Hepatocyte (in vitro differentiated cells): ENCODE measurements at regions not wholly inside any gene's neighbourhood (a gene's known extent, or its start where the extent isn't known, plus 50 kb on each side); places are given as distances from the start of the nearest gene placed in this dataset.

Experiments
- DNase-seq: peaks from one replicate; pipeline ENCODE4 v3.0.0-alpha.2; 2016; ENCODE audit warnings: low spot score
- H2AFZ ChIP-seq: fragments of 200-600 bp; sonication (generic); 2 replicates; pipeline ENCODE4 v1.6.0; 2016; ENCODE audit warnings: antibody characterized with exemption, mild to moderate bottlenecking
- H3K27ac ChIP-seq: fragments of 200-600 bp; sonication (generic); 2 replicates; pipeline ENCODE4 v1.5.1; 2016; ENCODE audit warnings: mild to moderate bottlenecking
- H3K27me3 ChIP-seq: fragments of 200-600 bp; sonication (generic); 2 replicates; pipeline ENCODE4 v1.6.1; 2016
- H3K36me3 ChIP-seq: fragments of 200-600 bp; sonication (generic); replicated peaks from 2 replicates; pipeline ENCODE4 v1.5.1; 2016; ENCODE audit warnings: low read depth; ENCODE audit not compliant: insufficient read depth
- H3K4me1 ChIP-seq: fragments of 200-600 bp; sonication (generic); 2 replicates; pipeline ENCODE4 v1.5.1; 2016; ENCODE audit warnings: mild to moderate bottlenecking, moderate library complexity; ENCODE audit not compliant: insufficient read depth
- H3K4me2 ChIP-seq: fragments of 200-600 bp; sonication (generic); 2 replicates; pipeline ENCODE4 v1.6.0; 2016
- H3K4me3 ChIP-seq: fragments of 200-600 bp; sonication (generic); 2 replicates; pipeline ENCODE4 v1.5.1; 2016; ENCODE audit warnings: mild to moderate bottlenecking
- H3K79me2 ChIP-seq: fragments of 200-600 bp; sonication (generic); 2 replicates; pipeline ENCODE4 v1.6.0; 2017; ENCODE audit warnings: mild to moderate bottlenecking
- H3K9me2 ChIP-seq: fragments of 200-600 bp; sonication (generic); replicated peaks from 2 replicates; pipeline ENCODE4 v1.6.0; 2017; ENCODE audit warnings: mild to moderate bottlenecking; ENCODE audit not compliant: insufficient read depth
- H3K9me3 ChIP-seq: fragments of 200-600 bp; sonication (generic); 2 replicates; pipeline ENCODE4 v1.5.1; 2016; ENCODE audit warnings: low read depth, mild to moderate bottlenecking
- H4K20me1 ChIP-seq: fragments of 200-600 bp; sonication (generic); 2 replicates; pipeline ENCODE4 v1.6.0; 2016; ENCODE audit warnings: mild to moderate bottlenecking; ENCODE audit not compliant: insufficient read depth, poor library complexity, severe bottlenecking
- CTCF ChIP-seq: fragments of 200-600 bp; sonication (generic); IDR thresholded peaks from 2 replicates; pipeline ENCODE4 v1.5.1; 2016; ENCODE audit warnings: antibody characterized with exemption, mild to moderate bottlenecking; ENCODE audit not compliant: poor library complexity
- EZH2 ChIP-seq: fragments of 200-600 bp; sonication (generic); IDR thresholded peaks from 2 replicates; pipeline ENCODE4 v1.6.1; 2016; ENCODE audit warnings: antibody characterized with exemption, mild to moderate bottlenecking, borderline replicate concordance
- EZH2phosphoT487 ChIP-seq: fragments of 200-600 bp; sonication (generic); IDR thresholded peaks from one replicate; pipeline ENCODE4 v1.6.1; 2018; ENCODE audit warnings: antibody characterized with exemption, mild to moderate bottlenecking, low read depth, moderate library complexity; ENCODE audit not compliant: unreplicated experiment, severe bottlenecking
- WGBS: methylation state at CpG from one replicate; pipeline ENCODE4 v1.1.6; 2016; ENCODE audit warnings: low lambda C conversion rate; ENCODE audit errors: missing lambda C conversion rate; 5-methylcytosine and 5-hydroxymethylcytosine counted together

GRCh38 chr3:5545719-5546118 lies 358.2 kb downstream of the EDEM1 start:
- Histone ChIP-seq H3K4me2 (no peak overlapping the region), H3K36me3 (no peaks in the 10 kb centered on the region), H2AFZ (no peak overlapping the region), H3K79me2 (no peaks in the 10 kb centered on the region), H4K20me1 (no peaks in the 10 kb centered on the region), H3K9me2 (no peaks in the 10 kb centered on the region), H3K4me3 (no peak overlapping the region), H3K27ac (no peak overlapping the region), H3K4me1 (no peaks in the 10 kb centered on the region), H3K27me3 (no peaks in the 10 kb centered on the region), H3K9me3 (peaks cover 12% of the 10 kb centered on the region)
- no peak for DNase-seq
- WGBS = 91% methylated on average over 1 of the region's 1 CpG
- TF ChIP-seq EZH2phosphoT487 (no peak), CTCF (no peak), EZH2 (no peak)

GRCh38 chr3:5553203-5553602 lies 365.7 kb downstream of the EDEM1 start:
- Histone ChIP-seq H3K9me3 (no peaks in the 10 kb centered on the region), H3K79me2 (no peaks in the 10 kb centered on the region), H3K4me3 (no peak overlapping the region), H3K27me3 (no peaks in the 10 kb centered on the region), H4K20me1 (no peaks in the 10 kb centered on the region), H3K36me3 (no peaks in the 10 kb centered on the region), H3K4me2 (no peak overlapping the region), H3K4me1 (no peaks in the 10 kb centered on the region), H2AFZ (no peak overlapping the region), H3K27ac (no peak overlapping the region), H3K9me2 (no peaks in the 10 kb centered on the region)
- 94% methylated on average over 8 of the region's 8 CpGs for WGBS
- TF ChIP-seq EZH2phosphoT487 = no peak
- no peak for TF ChIP-seq EZH2
- no peak for TF ChIP-seq CTCF
- DNase-seq = no peak

- Histone ChIP-seq H2AFZ (no peak overlapping the region), H3K9me2 (no peaks in the 10 kb centered on the region), H3K79me2 (no peaks in the 10 kb centered on the region), H4K20me1 (no peaks in the 10 kb centered on the region), H3K4me3 (no peak overlapping the region), H3K27me3 (no peaks in the 10 kb centered on the region), H3K4me2 (no peak overlapping the region), H3K9me3 (no peaks in the 10 kb centered on the region), H3K36me3 (no peaks in the 10 kb centered on the region), H3K27ac (no peak overlapping the region), H3K4me1 (no peaks in the 10 kb centered on the region)
- TF ChIP-seq CTCF = no peak
- TF ChIP-seq EZH2phosphoT487 = no peak
- TF ChIP-seq EZH2 = no peak
- no peak for DNase-seq
Measured at GRCh38 chr3:5554245-5554747, 366.8 kb downstream of the EDEM1 start.

GRCh38 chr3:5560199-5560598 lies 372.7 kb downstream of the EDEM1 start:
- Histone ChIP-seq H3K79me2 (no peaks in the 10 kb centered on the region), H3K4me2 (no peak overlapping the region), H3K36me3 (no peaks in the 10 kb centered on the region), H4K20me1 (no peaks in the 10 kb centered on the region), H3K27ac (no peak overlapping the region), H3K9me3 (no peaks in the 10 kb centered on the region), H3K4me1 (no peaks in the 10 kb centered on the region), H3K9me2 (no peaks in the 10 kb centered on the region), H2AFZ (no peak overlapping the region), H3K4me3 (no peak overlapping the region), H3K27me3 (no peaks in the 10 kb centered on the region)
- DNase-seq = no peak
- TF ChIP-seq EZH2 (no peak), EZH2phosphoT487 (no peak), CTCF (no peak)
- 84% methylated on average over 1 of the region's 1 CpG for WGBS
